ENCODE measurements at regions not wholly inside any gene's neighbourhood (a gene's known extent, or its start where the extent isn't known, plus 50 kb on each side); places are given as distances from the start of the nearest gene placed in this dataset.

DNA sequence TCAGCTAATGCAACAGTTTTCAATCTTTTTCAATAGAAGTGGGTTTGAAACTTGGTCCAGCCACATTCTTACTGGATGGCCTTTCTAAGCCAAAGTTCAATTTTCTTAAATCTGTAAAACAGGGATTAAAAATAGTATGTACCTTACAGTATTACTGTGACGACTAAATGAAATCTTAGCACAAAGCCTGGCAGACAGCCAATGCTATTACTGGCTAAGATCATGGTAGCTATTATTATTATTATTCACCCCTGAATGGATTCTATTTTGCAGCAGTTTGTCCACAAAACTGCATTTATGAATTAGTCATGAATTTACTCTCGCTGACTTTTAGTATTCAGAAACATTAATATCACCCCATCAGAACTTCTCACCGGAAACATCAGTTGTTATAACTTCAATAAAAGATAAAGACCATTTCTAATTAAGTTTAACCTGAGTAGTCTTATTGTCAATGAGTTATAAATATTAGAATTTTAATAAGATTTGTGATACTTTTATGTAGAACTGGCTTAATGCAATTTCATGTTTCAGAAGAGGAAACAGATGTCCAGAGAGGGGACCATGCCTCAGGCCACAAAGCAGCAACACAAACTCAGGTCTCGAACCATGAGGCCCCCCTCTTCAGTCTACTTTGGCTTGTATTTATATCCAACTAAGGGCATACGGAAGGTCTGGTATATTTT is 468.2 kb downstream of the ARHGEF28 start:
- intact Hi-C loops (cut with micrococcal nuclease; ENCODE audit: unreplicated experiment) = no loop called here
- H3K4me1 ChIP-seq (ENCODE audit: insufficient read depth, low read length, poor library complexity, severe bottlenecking) = no peaks in the 10 kb centered on the region
- no TSS peak for BruUV-seq (replicated peaks)
- no peak for DNase-seq (ENCODE audit: low spot score)
- peaks cover 17% of the 10 kb centered on the region for H3K27me3 ChIP-seq (replicated peaks; ENCODE audit: insufficient read depth, low read depth, low read length, poor library complexity)
- ChIA-PET POLR2A (ENCODE audit: low non-redundant PET) (no interaction called here), CTCF (no interaction called here)
- H3K9me3 ChIP-seq (ENCODE audit: low read depth, low read length, poor library complexity, severe bottlenecking) = no peaks in the 10 kb centered on the region
- H3K27ac ChIP-seq (ENCODE audit: low read depth, low read length, poor library complexity, severe bottlenecking) = no peak overlapping the region
- no peak overlapping the region for H3K4me3 ChIP-seq (ENCODE audit: low read depth, low read length, poor library complexity, severe bottlenecking)
- H3K36me3 ChIP-seq (ENCODE audit: insufficient read depth, low read length, poor library complexity, severe bottlenecking) = no peaks in the 10 kb centered on the region
- TF ChIP-seq CTCF (conservative IDR thresholded peaks at IDR 0.05; ENCODE audit: low read depth, low read length) = no peak
- no peak for TF ChIP-seq EZH2 (IDR thresholded peaks at IDR 0.05; ENCODE audit: borderline replicate concordance, low read depth, low read length, poor library complexity, severe bottlenecking)

- H3K9me3 ChIP-seq (ENCODE audit: low read depth, low read length, poor library complexity, severe bottlenecking) = no peaks in the 10 kb centered on the region
- ChIA-PET POLR2A (ENCODE audit: low non-redundant PET) (no interaction called here), CTCF (no interaction called here)
- no peaks in the 10 kb centered on the region for H3K36me3 ChIP-seq (ENCODE audit: insufficient read depth, low read length, poor library complexity, severe bottlenecking)
- TF ChIP-seq CTCF (conservative IDR thresholded peaks at IDR 0.05; ENCODE audit: low read depth, low read length) (no peak), EZH2 (IDR thresholded peaks at IDR 0.05; ENCODE audit: borderline replicate concordance, low read depth, low read length, poor library complexity, severe bottlenecking) (no peak)
- no peak overlapping the region for H3K4me3 ChIP-seq (ENCODE audit: low read depth, low read length, poor library complexity, severe bottlenecking)
- intact Hi-C loops (cut with micrococcal nuclease; ENCODE audit: unreplicated experiment) = no loop called here
- no peaks in the 10 kb centered on the region for H3K4me1 ChIP-seq (ENCODE audit: insufficient read depth, low read length, poor library complexity, severe bottlenecking)
- no peak for DNase-seq (ENCODE audit: low spot score)
- H3K27me3 ChIP-seq (replicated peaks; ENCODE audit: insufficient read depth, low read depth, low read length, poor library complexity) = peaks cover 24% of the 10 kb centered on the region
- no peak overlapping the region for H3K27ac ChIP-seq (ENCODE audit: low read depth, low read length, poor library complexity, severe bottlenecking)
- BruUV-seq (replicated peaks) = no TSS peak
These were observed 467.6 kb downstream of the ARHGEF28 start for GRCh38 chr5:74093561-74093960.

- Histone ChIP-seq H3K4me1 (ENCODE audit: insufficient read depth, low read length, poor library complexity, severe bottlenecking) (no peaks in the 10 kb centered on the region), H3K27me3 (replicated peaks; ENCODE audit: insufficient read depth, low read depth, low read length, poor library complexity) (peaks cover 28% of the 10 kb centered on the region), H3K9me3 (ENCODE audit: low read depth, low read length, poor library complexity, severe bottlenecking) (no peaks in the 10 kb centered on the region), H3K4me3 (ENCODE audit: low read depth, low read length, poor library complexity, severe bottlenecking) (no peak overlapping the region), H3K36me3 (ENCODE audit: insufficient read depth, low read length, poor library complexity, severe bottlenecking) (no peaks in the 10 kb centered on the region), H3K27ac (ENCODE audit: low read depth, low read length, poor library complexity, severe bottlenecking) (no peak overlapping the region)
- no peak for DNase-seq (ENCODE audit: low spot score)
- ChIA-PET POLR2A (ENCODE audit: low non-redundant PET) (no interaction called here), CTCF (no interaction called here)
- TF ChIP-seq EZH2 (IDR thresholded peaks at IDR 0.05; ENCODE audit: borderline replicate concordance, low read depth, low read length, poor library complexity, severe bottlenecking) = no peak
- TF ChIP-seq CTCF (conservative IDR thresholded peaks at IDR 0.05; ENCODE audit: low read depth, low read length) = no peak
- intact Hi-C loops (cut with micrococcal nuclease; ENCODE audit: unreplicated experiment) = no loop called here
- BruUV-seq (replicated peaks) = no TSS peak
These were observed 466.8 kb downstream of the ARHGEF28 start for GRCh38 chr5:74092766-74093165.
